C4-2B (cell line): ENCODE measurements at regions not wholly inside any gene's neighbourhood (a gene's known extent, or its start where the extent isn't known, plus 50 kb on each side); places are given as distances from the start of the nearest gene placed in this dataset.

ENCODE experiments used
- H3K27ac ChIP-seq: fragments of 450-650 bp; 2 replicates; pipeline ENCODE4 v1.5.1; 2017
- ZFX ChIP-seq: fragments of 450-650 bp; IDR thresholded peaks from 2 replicates; pipeline ENCODE4 v1.6.1; 2017
- TF ChIP-seq, protein P1 (sequence below): fragments of 450-650 bp; conservative IDR thresholded peaks from 2 replicates; pipeline ENCODE4 v1.5.1; 2017; ENCODE audit warnings: mild to moderate bottlenecking

DNA sequence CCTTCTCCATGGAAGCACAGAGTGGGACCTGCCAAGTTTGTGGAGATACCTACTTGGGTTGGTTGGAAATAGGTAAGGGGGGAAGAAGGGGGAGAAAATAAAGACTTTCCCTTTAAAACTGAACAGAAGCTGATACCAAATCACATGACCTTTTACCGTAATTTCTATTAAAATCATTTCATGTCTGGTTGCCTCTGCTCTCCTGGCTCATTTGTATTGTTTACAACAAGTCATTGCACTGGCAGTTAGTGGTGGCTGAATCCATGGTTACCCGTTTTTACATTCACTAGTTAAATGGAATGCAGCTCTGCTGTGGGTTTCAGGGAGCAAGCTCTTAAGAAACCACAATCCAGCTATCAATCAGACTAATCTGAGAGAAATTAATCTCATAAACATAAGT, 353.7 kb upstream of the ESRRG start:
- no peak overlapping the region for H3K27ac ChIP-seq
- TF ChIP-seq, protein P1, sequence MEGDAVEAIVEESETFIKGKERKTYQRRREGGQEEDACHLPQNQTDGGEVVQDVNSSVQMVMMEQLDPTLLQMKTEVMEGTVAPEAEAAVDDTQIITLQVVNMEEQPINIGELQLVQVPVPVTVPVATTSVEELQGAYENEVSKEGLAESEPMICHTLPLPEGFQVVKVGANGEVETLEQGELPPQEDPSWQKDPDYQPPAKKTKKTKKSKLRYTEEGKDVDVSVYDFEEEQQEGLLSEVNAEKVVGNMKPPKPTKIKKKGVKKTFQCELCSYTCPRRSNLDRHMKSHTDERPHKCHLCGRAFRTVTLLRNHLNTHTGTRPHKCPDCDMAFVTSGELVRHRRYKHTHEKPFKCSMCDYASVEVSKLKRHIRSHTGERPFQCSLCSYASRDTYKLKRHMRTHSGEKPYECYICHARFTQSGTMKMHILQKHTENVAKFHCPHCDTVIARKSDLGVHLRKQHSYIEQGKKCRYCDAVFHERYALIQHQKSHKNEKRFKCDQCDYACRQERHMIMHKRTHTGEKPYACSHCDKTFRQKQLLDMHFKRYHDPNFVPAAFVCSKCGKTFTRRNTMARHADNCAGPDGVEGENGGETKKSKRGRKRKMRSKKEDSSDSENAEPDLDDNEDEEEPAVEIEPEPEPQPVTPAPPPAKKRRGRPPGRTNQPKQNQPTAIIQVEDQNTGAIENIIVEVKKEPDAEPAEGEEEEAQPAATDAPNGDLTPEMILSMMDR: no peak
- no peak for TF ChIP-seq ZFX

DNA sequence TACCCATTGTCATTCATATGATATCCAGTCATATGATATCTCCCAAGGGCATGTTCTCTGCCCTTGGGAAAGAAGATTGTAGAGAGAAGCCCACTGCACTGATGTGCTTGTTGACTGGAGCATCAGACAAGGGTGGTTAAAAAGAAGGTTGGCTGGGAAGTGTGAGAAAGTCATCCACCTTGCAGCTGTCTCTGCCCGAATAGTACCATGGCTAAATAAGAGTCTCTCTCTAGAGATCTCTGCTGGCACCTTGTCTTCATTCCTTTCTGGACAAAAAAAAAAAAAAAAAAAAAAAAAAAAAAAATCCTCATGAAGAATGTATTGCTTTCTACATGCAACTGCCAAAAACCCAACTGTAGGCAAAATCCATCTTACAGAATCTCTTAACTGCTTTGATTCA, 349.7 kb upstream of the ESRRG start:
- no peak overlapping the region for H3K27ac ChIP-seq
- TF ChIP-seq, protein P1: no peak
- TF ChIP-seq ZFX: no peak

DNA sequence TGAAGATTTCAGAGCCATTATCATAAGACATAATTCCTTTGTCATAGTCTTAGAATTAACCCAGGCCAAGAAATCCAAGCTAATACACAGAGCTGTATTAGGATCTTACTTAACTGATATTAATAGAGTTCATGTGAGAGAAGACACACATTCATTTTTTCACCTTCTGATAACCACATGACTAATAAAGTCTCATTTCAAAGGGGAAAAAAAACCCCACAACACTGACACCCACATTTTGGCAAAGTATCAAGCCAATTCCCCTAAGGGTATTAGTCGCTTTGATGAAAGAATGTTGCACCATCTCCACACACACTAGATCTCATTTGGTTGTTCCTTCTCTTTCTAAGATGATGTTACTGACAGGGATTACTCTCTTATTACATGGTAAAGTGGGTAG, 344.4 kb upstream of the ESRRG start:
- TF ChIP-seq, protein P1: no peak
- no peak for TF ChIP-seq ZFX
- no peak overlapping the region for H3K27ac ChIP-seq

DNA sequence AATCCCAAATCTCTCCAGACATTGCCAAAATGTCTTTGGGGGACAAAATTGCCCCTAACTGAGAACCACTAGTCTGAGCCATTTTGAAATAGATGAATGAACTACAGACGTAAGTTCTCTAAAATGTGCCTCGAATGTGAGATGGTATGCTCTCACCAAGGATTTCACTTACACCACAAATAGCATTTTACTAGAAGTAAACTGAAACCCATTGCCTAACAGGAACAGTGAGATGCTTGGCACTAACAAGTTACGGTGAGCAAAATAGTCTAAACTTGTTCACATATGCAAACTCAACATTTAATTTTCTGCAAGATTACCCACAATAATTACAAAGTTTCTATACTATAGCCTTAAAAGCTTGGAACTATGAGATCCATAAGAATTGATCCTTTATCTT, 343.6 kb upstream of the ESRRG start:
- H3K27ac ChIP-seq: no peak overlapping the region
- TF ChIP-seq, protein P1: no peak
- TF ChIP-seq ZFX: no peak

DNA sequence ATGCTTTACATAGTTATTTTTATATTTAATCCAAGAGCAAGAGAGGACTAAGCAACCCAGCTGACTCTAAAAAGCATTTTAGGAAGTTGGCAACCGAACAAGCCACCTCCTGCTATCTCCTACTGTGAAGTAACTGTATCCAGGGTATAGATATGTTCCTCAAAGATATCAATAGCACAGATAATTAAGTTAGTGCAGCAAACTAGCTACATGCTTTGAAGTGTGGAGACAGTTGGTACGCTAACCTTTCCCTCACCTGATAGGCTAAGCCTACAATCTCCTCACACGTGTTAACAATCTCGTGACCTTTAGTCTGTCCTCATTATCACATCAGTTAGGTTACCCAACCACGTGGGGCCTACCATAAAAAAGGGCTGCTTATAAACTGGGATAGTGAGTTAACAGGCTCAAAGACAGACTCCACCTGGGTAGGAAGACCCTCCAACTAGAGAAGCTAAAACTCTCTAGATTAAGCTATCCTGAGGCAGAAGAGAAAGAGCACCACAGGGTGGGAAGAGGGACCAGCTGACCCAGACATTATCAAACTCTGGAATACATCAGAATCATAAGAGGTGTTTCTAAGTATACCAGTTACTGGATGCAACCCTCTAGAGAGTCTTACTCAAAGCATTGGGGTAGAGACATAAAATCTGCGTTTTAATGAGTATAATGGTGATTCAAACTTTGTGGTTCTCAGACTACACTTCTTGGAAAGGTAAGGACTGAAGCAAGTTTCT, 340.1 kb upstream of the ESRRG start:
- TF ChIP-seq, protein P1: no peak
- TF ChIP-seq ZFX: no peak
- no peak overlapping the region for H3K27ac ChIP-seq

DNA sequence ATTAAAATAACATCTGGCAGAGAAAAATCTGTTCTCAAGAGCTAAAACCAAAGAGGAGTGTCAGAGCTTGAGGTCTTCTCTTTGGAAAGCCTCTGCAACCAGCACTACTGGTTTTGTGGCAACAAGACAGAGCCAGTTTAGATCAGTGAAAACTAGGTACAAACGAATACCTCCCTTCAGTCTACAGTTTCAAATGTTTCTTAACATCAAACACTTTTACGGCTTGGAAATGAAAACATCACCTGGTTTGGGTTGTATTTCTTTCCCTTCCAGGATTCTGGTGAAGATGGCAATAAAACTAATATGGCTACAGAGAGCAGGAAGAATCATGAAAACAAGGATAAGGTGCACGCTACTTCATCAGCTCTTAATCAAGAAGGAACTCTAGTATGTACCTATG, 339.4 kb upstream of the ESRRG start:
- H3K27ac ChIP-seq: no peak overlapping the region
- TF ChIP-seq, protein P1: no peak
- TF ChIP-seq ZFX: no peak

DNA sequence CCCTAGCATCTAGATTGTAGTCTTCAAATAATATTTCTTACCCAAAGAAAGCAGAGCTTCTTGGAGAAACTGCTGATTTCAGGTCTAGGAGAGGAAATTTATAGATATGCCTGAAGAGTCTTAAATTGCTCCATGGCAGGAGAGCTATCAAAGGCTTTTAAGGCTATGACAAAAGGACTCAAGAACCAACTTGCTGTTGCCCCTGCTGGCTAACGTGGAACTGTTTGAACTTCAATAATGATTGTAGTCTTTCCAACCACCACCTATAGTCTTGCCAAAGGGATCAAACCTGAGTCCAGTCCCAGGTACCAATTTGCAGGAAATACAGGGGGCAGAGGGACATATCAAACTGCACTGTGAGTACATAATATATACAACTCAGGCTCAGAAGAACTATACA, 336.2 kb upstream of the ESRRG start:
- no peak for TF ChIP-seq ZFX
- TF ChIP-seq, protein P1: no peak
- H3K27ac ChIP-seq: no peak overlapping the region
